Neural progenitor cell (in vitro differentiated cells): ENCODE measurements at regions not wholly inside any gene's neighbourhood (a gene's known extent, or its start where the extent isn't known, plus 50 kb on each side); places are given as distances from the start of the nearest gene placed in this dataset.

Experiments
- DNase-seq: peaks from one replicate; pipeline ENCODE4 v3.0.0-alpha.2; 2016; ENCODE audit warnings: low spot score
- H2AFZ ChIP-seq: fragments of 200-600 bp; sonication (generic); replicated peaks from 2 replicates; pipeline ENCODE4 v1.6.1; 2016; ENCODE audit warnings: antibody characterized with exemption
- H3F3A ChIP-seq: fragments of 200-600 bp; sonication (generic); 2 replicates; pipeline ENCODE4 v1.6.1; 2016; ENCODE audit warnings: antibody characterized with exemption, low read depth
- H3K27ac ChIP-seq: fragments of 200-600 bp; sonication (generic); 2 replicates; pipeline ENCODE4 v1.5.1; 2016; ENCODE audit warnings: mild to moderate bottlenecking
- H3K27me3 ChIP-seq: fragments of 200-600 bp; sonication (generic); 2 replicates; pipeline ENCODE4 v1.6.1; 2016; ENCODE audit warnings: mild to moderate bottlenecking, moderate library complexity
- H3K36me3 ChIP-seq: fragments of 200-600 bp; sonication (generic); 2 replicates; pipeline ENCODE4 v1.5.1; 2016
- H3K4me1 ChIP-seq: fragments of 200-600 bp; sonication (generic); 2 replicates; pipeline ENCODE4 v1.6.1; 2016; ENCODE audit warnings: mixed run types
- H3K4me2 ChIP-seq: fragments of 200-600 bp; sonication (generic); 2 replicates; pipeline ENCODE4 v1.6.1; 2016
- H3K4me3 ChIP-seq: fragments of 200-600 bp; sonication (generic); 2 replicates; pipeline ENCODE4 v1.5.1; 2016
- H3K79me2 ChIP-seq: fragments of 200-600 bp; sonication (generic); 2 replicates; pipeline ENCODE4 v1.6.1; 2016; ENCODE audit warnings: low read depth
- H3K9ac ChIP-seq: fragments of 200-600 bp; sonication (generic); 2 replicates; pipeline ENCODE4 v1.6.1; 2016
- H3K9me3 ChIP-seq: fragments of 200-600 bp; sonication (generic); 2 replicates; pipeline ENCODE4 v1.5.1; 2016; ENCODE audit warnings: low read depth
- H4K20me1 ChIP-seq: fragments of 200-600 bp; sonication (generic); 2 replicates; pipeline ENCODE4 v1.6.1; 2016; ENCODE audit warnings: low read depth
- H3K27ac Mint-ChIP-seq: 3 replicates; pipeline ENCODE4 v1.8.0; 2021; ENCODE audit warnings: mixed read lengths
- H3K27me3 Mint-ChIP-seq: 2 replicates; pipeline ENCODE4 v1.8.0; 2022; ENCODE audit warnings: low read depth, mild to moderate bottlenecking, inconsistent platforms, moderate library complexity, mixed read lengths; ENCODE audit not compliant: insufficient read depth
- H3K36me3 Mint-ChIP-seq: 3 replicates; pipeline ENCODE4 v1.8.0; 2021; ENCODE audit warnings: mixed read lengths
- H3K4me1 Mint-ChIP-seq: 3 replicates; pipeline ENCODE4 v1.8.0; 2021; ENCODE audit warnings: mixed read lengths
- H3K4me3 Mint-ChIP-seq: 3 replicates; pipeline ENCODE4 v1.8.0; 2021; ENCODE audit warnings: mild to moderate bottlenecking, moderate library complexity, mixed read lengths
- H3K9me3 Mint-ChIP-seq: 3 replicates; pipeline ENCODE4 v1.8.0; 2020; ENCODE audit warnings: mixed read lengths
- EZH2 ChIP-seq: fragments of 200-600 bp; sonication (generic); IDR thresholded peaks from 2 replicates; pipeline ENCODE4 v1.6.1; 2017; ENCODE audit warnings: antibody characterized with exemption, mild to moderate bottlenecking, moderate library complexity
- EZH2phosphoT487 ChIP-seq: fragments of 200-600 bp; sonication (generic); IDR thresholded peaks from 2 replicates; pipeline ENCODE4 v1.6.1; 2017; ENCODE audit warnings: antibody characterized with exemption
- TF ChIP-seq, protein P1 (sequence below): fragments of 200-600 bp; sonication (generic); IDR thresholded peaks from 2 replicates; pipeline ENCODE4 v1.5.1; 2017; ENCODE audit warnings: antibody characterized with exemption, mild to moderate bottlenecking

DNA sequence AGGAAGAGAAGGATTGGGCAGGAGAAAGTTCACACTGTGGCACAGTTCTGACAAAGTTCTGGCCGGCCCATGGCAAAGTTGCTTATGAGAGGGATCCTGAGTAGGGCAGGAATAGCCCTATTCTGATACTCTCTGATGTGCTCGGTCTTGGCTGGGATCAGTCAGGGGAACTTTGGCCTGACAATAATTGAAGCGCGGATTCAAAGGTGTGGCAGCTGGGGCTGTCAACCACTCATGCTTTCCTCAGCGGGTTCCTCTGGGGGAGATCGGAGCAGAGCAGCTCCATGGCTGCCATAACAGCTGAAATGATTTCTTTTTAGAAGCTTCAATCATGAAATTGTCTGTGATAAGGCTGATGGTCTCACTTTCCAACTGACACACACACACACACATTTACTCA lies 714.1 kb downstream of the DHX35 start:
- TF ChIP-seq, protein P1, sequence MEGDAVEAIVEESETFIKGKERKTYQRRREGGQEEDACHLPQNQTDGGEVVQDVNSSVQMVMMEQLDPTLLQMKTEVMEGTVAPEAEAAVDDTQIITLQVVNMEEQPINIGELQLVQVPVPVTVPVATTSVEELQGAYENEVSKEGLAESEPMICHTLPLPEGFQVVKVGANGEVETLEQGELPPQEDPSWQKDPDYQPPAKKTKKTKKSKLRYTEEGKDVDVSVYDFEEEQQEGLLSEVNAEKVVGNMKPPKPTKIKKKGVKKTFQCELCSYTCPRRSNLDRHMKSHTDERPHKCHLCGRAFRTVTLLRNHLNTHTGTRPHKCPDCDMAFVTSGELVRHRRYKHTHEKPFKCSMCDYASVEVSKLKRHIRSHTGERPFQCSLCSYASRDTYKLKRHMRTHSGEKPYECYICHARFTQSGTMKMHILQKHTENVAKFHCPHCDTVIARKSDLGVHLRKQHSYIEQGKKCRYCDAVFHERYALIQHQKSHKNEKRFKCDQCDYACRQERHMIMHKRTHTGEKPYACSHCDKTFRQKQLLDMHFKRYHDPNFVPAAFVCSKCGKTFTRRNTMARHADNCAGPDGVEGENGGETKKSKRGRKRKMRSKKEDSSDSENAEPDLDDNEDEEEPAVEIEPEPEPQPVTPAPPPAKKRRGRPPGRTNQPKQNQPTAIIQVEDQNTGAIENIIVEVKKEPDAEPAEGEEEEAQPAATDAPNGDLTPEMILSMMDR = no peak
- TF ChIP-seq EZH2phosphoT487 (no peak), EZH2 (no peak)
- no peaks in the 10 kb centered on the region for H3K79me2 ChIP-seq
- H3K9me3 Mint-ChIP-seq = peaks cover 9% of the 10 kb centered on the region
- no peaks in the 10 kb centered on the region for H3K9me3 ChIP-seq
- no peaks in the 10 kb centered on the region for H3F3A ChIP-seq
- H2AFZ ChIP-seq = no peak overlapping the region
- no peaks in the 10 kb centered on the region for H4K20me1 ChIP-seq
- peaks cover 7% of the 10 kb centered on the region for H3K4me1 Mint-ChIP-seq
- H3K4me3 ChIP-seq = no peak overlapping the region
- H3K9ac ChIP-seq = no peak overlapping the region
- no peak overlapping the region for H3K4me3 Mint-ChIP-seq
- no peaks in the 10 kb centered on the region for H3K36me3 Mint-ChIP-seq
- peaks cover 2% of the 10 kb centered on the region for H3K27me3 Mint-ChIP-seq
- no peak overlapping the region for H3K27ac ChIP-seq
- no peak for DNase-seq
- H3K27ac Mint-ChIP-seq = no peak overlapping the region
- H3K27me3 ChIP-seq = no peaks in the 10 kb centered on the region
- no peaks in the 10 kb centered on the region for H3K36me3 ChIP-seq
- peaks cover 5% of the 10 kb centered on the region for H3K4me1 ChIP-seq
- no peak overlapping the region for H3K4me2 ChIP-seq

DNA sequence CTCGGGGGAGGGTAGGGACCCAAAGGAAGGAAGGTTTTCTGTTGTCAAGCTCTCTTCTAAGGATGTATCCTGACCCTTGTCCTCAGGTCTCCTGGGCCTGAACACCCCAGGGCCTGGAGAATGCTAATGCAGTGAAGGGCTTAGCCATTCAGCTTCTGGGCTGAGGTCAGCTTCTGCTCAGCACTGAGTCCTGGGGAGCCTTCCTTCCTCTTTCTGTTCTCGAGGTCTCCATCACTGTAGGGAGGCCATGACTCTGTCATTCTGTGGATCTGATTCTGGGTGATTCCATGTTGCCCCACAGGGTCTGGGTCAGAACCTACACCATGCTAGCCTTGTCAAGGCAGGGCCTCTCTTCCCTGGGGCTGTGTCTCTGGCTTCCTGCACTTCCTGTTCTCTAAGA lies 712.7 kb downstream of the DHX35 start:
- H3K4me2 ChIP-seq = no peak overlapping the region
- H3K9me3 Mint-ChIP-seq = peaks cover 6% of the 10 kb centered on the region

DNA sequence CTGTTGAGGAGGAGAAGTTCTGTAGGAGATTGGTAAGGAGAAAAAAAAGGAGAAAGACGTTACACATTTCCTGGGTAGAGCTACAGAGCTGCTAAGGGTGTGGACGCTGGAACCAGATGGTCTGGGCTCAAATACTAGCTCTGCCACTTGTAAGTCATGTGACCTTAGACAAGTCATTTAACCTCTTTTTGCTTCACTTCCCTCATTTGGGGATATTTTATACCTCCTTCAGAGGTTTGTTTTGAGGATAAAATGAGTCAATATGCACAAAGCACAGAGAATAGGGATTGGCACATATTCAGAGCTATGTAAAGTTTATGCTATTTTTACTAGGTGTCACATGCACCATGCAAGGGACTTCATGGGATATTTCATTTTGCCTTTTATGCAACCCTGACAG lies 708.8 kb downstream of the DHX35 start:
- no peak overlapping the region for H3K4me3 Mint-ChIP-seq
- Histone ChIP-seq H3K4me3 (no peak overlapping the region), H4K20me1 (no peaks in the 10 kb centered on the region), H3K27me3 (no peaks in the 10 kb centered on the region), H3K9me3 (no peaks in the 10 kb centered on the region), H2AFZ (no peak overlapping the region), H3K27ac (no peak overlapping the region), H3F3A (no peaks in the 10 kb centered on the region), H3K79me2 (no peaks in the 10 kb centered on the region), H3K4me1 (peaks cover 13% of the 10 kb centered on the region), H3K9ac (no peak overlapping the region), H3K36me3 (no peaks in the 10 kb centered on the region), H3K4me2 (no peak overlapping the region)
- no peak overlapping the region for H3K27ac Mint-ChIP-seq
- no peak for DNase-seq
- peaks cover 15% of the 10 kb centered on the region for H3K4me1 Mint-ChIP-seq
- TF ChIP-seq EZH2phosphoT487 = no peak
- TF ChIP-seq EZH2 = no peak
- TF ChIP-seq, protein P1 = no peak
- H3K27me3 Mint-ChIP-seq = peaks cover 2% of the 10 kb centered on the region
- no peaks in the 10 kb centered on the region for H3K36me3 Mint-ChIP-seq
- H3K9me3 Mint-ChIP-seq = no peaks in the 10 kb centered on the region

More for the DNA sequence above, 712.7 kb downstream of the DHX35 start:
- H4K20me1 ChIP-seq = no peaks in the 10 kb centered on the region
- no peak for TF ChIP-seq EZH2phosphoT487
- no peak for TF ChIP-seq EZH2
- H3K9ac ChIP-seq = no peak overlapping the region
- Mint-ChIP-seq H3K27ac (no peak overlapping the region), H3K4me1 (peaks cover 7% of the 10 kb centered on the region), H3K4me3 (no peak overlapping the region), H3K27me3 (peaks cover 4% of the 10 kb centered on the region), H3K36me3 (no peaks in the 10 kb centered on the region)
- peak overlapping the region; percentile 28 for H2AFZ ChIP-seq
- no peaks in the 10 kb centered on the region for H3F3A ChIP-seq
- no peaks in the 10 kb centered on the region for H3K9me3 ChIP-seq
- peaks cover 5% of the 10 kb centered on the region for H3K4me1 ChIP-seq
- H3K27ac ChIP-seq = no peak overlapping the region
- no peak for DNase-seq
- H3K27me3 ChIP-seq = no peaks in the 10 kb centered on the region
- H3K4me3 ChIP-seq = no peak overlapping the region
- H3K36me3 ChIP-seq = no peaks in the 10 kb centered on the region
- no peaks in the 10 kb centered on the region for H3K79me2 ChIP-seq

DNA sequence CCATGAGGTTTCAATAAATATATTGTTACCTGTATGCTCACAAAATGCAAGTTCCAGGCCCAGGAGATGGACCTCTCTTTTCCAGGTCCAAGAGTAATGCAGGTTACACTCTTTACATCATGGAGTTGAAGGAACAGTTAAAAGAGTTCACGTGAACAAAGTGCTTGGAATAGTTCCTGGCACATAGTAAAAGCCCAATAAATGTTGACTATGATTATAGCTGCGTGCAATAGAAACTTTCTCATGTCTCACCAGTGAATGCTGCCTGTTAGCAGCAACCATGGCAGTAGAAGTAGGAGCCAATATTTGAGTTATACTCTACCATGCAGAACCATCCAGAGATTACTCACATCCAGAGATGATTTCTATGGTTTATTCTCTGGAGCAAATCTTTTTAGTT lies 707.5 kb downstream of the DHX35 start:
- no peak overlapping the region for H3K4me3 Mint-ChIP-seq
- no peaks in the 10 kb centered on the region for H3K9me3 Mint-ChIP-seq
- Histone ChIP-seq H3K9me3 (no peaks in the 10 kb centered on the region), H2AFZ (no peak overlapping the region), H3K4me3 (no peak overlapping the region), H3K4me1 (peaks cover 13% of the 10 kb centered on the region), H3K79me2 (no peaks in the 10 kb centered on the region), H3K27me3 (no peaks in the 10 kb centered on the region), H3K27ac (no peak overlapping the region), H3K9ac (no peak overlapping the region), H3K36me3 (no peaks in the 10 kb centered on the region), H4K20me1 (no peaks in the 10 kb centered on the region), H3K4me2 (no peak overlapping the region), H3F3A (no peaks in the 10 kb centered on the region)
- H3K4me1 Mint-ChIP-seq = peaks cover 15% of the 10 kb centered on the region
- no peak for DNase-seq
- peaks cover 2% of the 10 kb centered on the region for H3K27me3 Mint-ChIP-seq
- H3K27ac Mint-ChIP-seq = no peak overlapping the region
- TF ChIP-seq EZH2 (no peak), EZH2phosphoT487 (no peak)
- TF ChIP-seq, protein P1 = no peak
- H3K36me3 Mint-ChIP-seq = no peaks in the 10 kb centered on the region
